KMS-11 (cell line): ENCODE measurements at regions not wholly inside any gene's neighbourhood (a gene's known extent, or its start where the extent isn't known, plus 50 kb on each side); places are given as distances from the start of the nearest gene placed in this dataset.

Experiments
- H2AFZ ChIP-seq: fragments of 200-600 bp; sonication (generic); 2 replicates; pipeline ENCODE4 v1.6.1; 2016; ENCODE audit warnings: antibody characterized with exemption, mixed run types, low read depth
- H3K27ac ChIP-seq: fragments of 200-600 bp; sonication (generic); 2 replicates; pipeline ENCODE4 v1.6.1; 2016; ENCODE audit warnings: mild to moderate bottlenecking, mixed run types
- H3K27me3 ChIP-seq: fragments of 200-600 bp; sonication (generic); 2 replicates; pipeline ENCODE4 v1.6.1; 2017; ENCODE audit warnings: mild to moderate bottlenecking, low read depth, mixed run types, moderate library complexity; ENCODE audit not compliant: insufficient read depth
- H3K36me3 ChIP-seq: fragments of 200-600 bp; sonication (generic); 2 replicates; pipeline ENCODE4 v1.6.1; 2017; ENCODE audit warnings: mild to moderate bottlenecking, mixed run types; ENCODE audit not compliant: insufficient read depth
- H3K4me1 ChIP-seq: fragments of 200-600 bp; sonication (generic); 2 replicates; pipeline ENCODE4 v1.6.1; 2016; ENCODE audit warnings: mild to moderate bottlenecking, low read depth, mixed run types; ENCODE audit not compliant: poor library complexity, severe bottlenecking
- H3K4me2 ChIP-seq: fragments of 200-600 bp; sonication (generic); 2 replicates; pipeline ENCODE4 v1.7.0; 2016; ENCODE audit warnings: mild to moderate bottlenecking, mixed run types
- H3K4me3 ChIP-seq: fragments of 200-600 bp; sonication (generic); IDR thresholded peaks from 2 replicates; pipeline ENCODE4 v1.6.1; 2017; ENCODE audit warnings: low read depth, low read length, mixed read lengths; ENCODE audit not compliant: insufficient read depth
- H3K79me2 ChIP-seq: fragments of 200-600 bp; sonication (generic); 2 replicates; pipeline ENCODE4 v1.6.1; 2016; ENCODE audit warnings: low read depth, mixed run types; ENCODE audit not compliant: insufficient read depth
- H3K9ac ChIP-seq: fragments of 200-600 bp; sonication (generic); 2 replicates; pipeline ENCODE4 v1.6.1; 2016; ENCODE audit warnings: mild to moderate bottlenecking, mixed run types
- H4K20me1 ChIP-seq: fragments of 200-600 bp; sonication (generic); 2 replicates; pipeline ENCODE4 v1.6.1; 2016; ENCODE audit warnings: mild to moderate bottlenecking, mixed run types; ENCODE audit not compliant: insufficient read depth
- TF ChIP-seq, protein P1 (sequence below): fragments of 200-600 bp; sonication (generic); conservative IDR thresholded peaks from 2 replicates; pipeline ENCODE4 v1.6.1; 2017; ENCODE audit warnings: low read depth, mild to moderate bottlenecking, antibody characterized with exemption, low read length, moderate library complexity, mixed read lengths

DNA sequence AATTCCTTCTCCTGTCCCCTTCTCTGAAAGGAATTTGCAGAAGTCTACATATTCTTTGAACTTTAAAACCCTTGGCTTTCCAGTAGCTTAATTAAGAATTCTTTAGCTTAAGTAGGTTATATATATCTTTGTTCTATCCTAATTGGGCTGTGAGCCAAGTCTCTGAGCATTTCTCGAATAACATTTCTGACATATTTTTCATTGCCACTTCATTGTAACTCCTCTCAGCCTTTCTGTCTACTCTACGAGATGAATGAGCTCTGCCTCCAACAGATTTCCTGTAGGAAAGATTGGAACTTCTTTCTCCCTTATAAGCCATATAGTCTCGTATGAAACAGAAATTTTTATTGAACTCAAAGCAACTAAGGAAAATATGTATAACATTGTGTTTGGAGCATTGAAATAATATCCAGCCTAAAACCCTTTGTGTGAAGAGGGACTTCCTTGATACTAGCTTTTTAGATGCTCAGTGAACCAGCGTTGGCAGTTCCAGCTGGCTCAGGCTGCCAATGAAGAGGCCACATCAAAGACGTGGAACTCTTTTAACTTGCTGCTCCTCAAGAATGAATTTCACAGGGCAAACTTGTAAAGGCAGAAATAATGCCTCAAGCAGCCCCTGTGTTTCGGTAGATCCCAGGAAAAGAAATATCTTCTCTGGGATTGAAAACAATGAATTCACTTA, 87.7 kb upstream of the NOX3 start:
- Histone ChIP-seq H2AFZ (no peak overlapping the region), H3K36me3 (no peaks in the 10 kb centered on the region), H3K9ac (no peak overlapping the region), H4K20me1 (no peaks in the 10 kb centered on the region), H3K4me1 (no peaks in the 10 kb centered on the region), H3K79me2 (no peaks in the 10 kb centered on the region), H3K4me2 (no peak overlapping the region), H3K27me3 (no peaks in the 10 kb centered on the region), H3K4me3 (no peak overlapping the region), H3K27ac (no peak overlapping the region)
- TF ChIP-seq, protein P1, sequence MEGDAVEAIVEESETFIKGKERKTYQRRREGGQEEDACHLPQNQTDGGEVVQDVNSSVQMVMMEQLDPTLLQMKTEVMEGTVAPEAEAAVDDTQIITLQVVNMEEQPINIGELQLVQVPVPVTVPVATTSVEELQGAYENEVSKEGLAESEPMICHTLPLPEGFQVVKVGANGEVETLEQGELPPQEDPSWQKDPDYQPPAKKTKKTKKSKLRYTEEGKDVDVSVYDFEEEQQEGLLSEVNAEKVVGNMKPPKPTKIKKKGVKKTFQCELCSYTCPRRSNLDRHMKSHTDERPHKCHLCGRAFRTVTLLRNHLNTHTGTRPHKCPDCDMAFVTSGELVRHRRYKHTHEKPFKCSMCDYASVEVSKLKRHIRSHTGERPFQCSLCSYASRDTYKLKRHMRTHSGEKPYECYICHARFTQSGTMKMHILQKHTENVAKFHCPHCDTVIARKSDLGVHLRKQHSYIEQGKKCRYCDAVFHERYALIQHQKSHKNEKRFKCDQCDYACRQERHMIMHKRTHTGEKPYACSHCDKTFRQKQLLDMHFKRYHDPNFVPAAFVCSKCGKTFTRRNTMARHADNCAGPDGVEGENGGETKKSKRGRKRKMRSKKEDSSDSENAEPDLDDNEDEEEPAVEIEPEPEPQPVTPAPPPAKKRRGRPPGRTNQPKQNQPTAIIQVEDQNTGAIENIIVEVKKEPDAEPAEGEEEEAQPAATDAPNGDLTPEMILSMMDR, result no peak

DNA sequence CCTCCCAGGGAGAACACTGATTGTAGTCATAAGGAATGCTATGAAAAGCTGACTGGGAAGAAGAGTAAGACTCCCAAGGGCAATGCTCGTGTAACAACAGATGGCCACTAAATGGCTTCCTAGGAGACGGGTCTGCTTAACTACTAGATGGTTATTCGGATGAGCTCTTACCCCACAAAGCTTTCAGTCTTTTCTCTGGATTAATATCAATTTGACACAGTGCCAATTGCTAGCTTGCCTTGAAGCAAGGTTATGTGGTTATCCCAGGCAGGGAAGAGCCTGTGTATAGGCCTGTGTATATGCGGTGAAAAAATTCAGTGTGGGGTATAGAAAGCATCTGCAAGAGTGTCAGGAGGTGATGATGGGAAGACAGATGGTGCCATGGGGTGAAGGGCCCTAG, 86.4 kb upstream of the NOX3 start:
- Histone ChIP-seq H2AFZ (no peak overlapping the region), H4K20me1 (no peaks in the 10 kb centered on the region), H3K4me3 (no peak overlapping the region), H3K79me2 (no peaks in the 10 kb centered on the region), H3K27me3 (no peaks in the 10 kb centered on the region), H3K27ac (no peak overlapping the region), H3K36me3 (no peaks in the 10 kb centered on the region), H3K4me2 (no peak overlapping the region), H3K4me1 (no peaks in the 10 kb centered on the region), H3K9ac (no peak overlapping the region)
- TF ChIP-seq, protein P1, result no peak

DNA sequence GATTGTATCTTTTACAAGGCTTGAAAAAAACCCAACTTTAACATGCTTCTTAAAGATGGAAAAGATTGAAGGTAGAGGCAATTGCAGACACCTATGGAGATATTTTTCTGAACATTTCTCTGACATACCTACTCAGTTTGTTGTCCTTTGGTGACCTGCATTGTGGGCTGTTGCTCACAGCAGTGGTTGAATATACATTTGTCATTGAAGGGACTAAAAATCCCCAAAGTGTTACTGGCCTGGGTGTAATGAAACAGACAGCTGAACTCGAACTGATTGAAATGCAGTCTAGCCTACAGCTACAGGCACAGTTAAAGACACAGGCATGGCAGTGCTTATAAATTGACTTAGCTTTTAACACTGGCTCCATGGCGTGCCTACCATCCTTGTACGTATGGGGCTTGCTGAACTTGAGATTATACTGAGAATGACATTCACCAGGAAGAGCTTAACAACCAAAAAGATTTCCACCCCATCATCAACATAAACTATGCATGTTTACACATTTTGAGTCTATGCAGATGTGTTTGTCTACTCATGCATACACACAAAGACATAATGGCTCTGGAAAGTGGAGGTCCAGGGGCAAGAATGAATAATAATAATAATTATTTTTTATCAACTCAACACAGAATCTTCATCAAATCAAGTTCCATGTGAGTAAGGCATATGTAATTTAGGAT, 83.2 kb upstream of the NOX3 start:
- no peaks in the 10 kb centered on the region for H3K4me1 ChIP-seq
- TF ChIP-seq, protein P1, result no peak
- H3K27me3 ChIP-seq, result no peaks in the 10 kb centered on the region

DNA sequence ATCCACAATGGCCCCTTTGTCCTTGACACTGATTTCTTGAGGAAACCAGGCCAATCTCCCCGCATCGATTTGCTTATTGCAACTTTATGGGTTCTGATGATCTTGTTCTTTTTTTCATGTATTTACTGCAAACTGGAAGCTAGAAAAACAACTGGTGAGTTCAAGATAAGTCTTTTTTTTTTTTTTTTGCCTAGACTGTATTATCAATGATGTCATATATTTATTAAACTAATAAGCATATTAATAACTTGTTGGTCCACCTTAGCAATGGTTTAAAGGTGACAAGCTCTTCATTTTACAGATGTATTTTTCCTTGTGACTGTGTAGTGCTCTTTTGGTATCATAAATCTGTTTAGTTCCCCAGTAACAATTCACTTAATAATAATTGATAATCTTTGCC, 79.0 kb upstream of the NOX3 start:
- no peak overlapping the region for H3K4me3 ChIP-seq
- H3K27me3 ChIP-seq, result no peaks in the 10 kb centered on the region
- no peaks in the 10 kb centered on the region for H3K36me3 ChIP-seq
- H4K20me1 ChIP-seq, result no peaks in the 10 kb centered on the region
- H2AFZ ChIP-seq, result no peak overlapping the region
- H3K9ac ChIP-seq, result no peak overlapping the region
- TF ChIP-seq, protein P1, result no peak
- no peaks in the 10 kb centered on the region for H3K79me2 ChIP-seq
- no peaks in the 10 kb centered on the region for H3K4me1 ChIP-seq
- no peak overlapping the region for H3K4me2 ChIP-seq
- no peak overlapping the region for H3K27ac ChIP-seq

More for the DNA sequence above, 83.2 kb upstream of the NOX3 start:
- no peak overlapping the region for H3K4me2 ChIP-seq
- no peak overlapping the region for H2AFZ ChIP-seq
- no peaks in the 10 kb centered on the region for H4K20me1 ChIP-seq
- H3K36me3 ChIP-seq, result no peaks in the 10 kb centered on the region
- no peak overlapping the region for H3K9ac ChIP-seq
- no peak overlapping the region for H3K27ac ChIP-seq
- no peaks in the 10 kb centered on the region for H3K79me2 ChIP-seq
- H3K4me3 ChIP-seq, result no peak overlapping the region
